NCI-H1436 (cell line): ENCODE measurements at regions not wholly inside any gene's neighbourhood (a gene's known extent, or its start where the extent isn't known, plus 50 kb on each side); places are given as distances from the start of the nearest gene placed in this dataset.

Experiments
- DNase-seq: peaks from one replicate; lab custom pipeline; 2025; lab: John Stamatoyannopoulos, UW

- DNase-seq, result no peak
These were observed 193.2 kb downstream of the C1orf94 start for GRCh38 chr1:34369701-34370455.

- DNase-seq, result no peak
These were observed 194.0 kb downstream of the C1orf94 start for GRCh38 chr1:34370748-34371147.

- peak; percentile 23 for DNase-seq
These were observed 194.5 kb downstream of the C1orf94 start for GRCh38 chr1:34371179-34371578.

- no peak for DNase-seq
These were observed 195.3 kb downstream of the C1orf94 start for GRCh38 chr1:34371829-34372532.

- DNase-seq, result no peak
These were observed 196.2 kb downstream of the C1orf94 start for GRCh38 chr1:34372891-34373290.

GRCh38 chr1:34373912-34374311 is 197.2 kb downstream of the C1orf94 start:
- DNase-seq, result no peak

- no peak for DNase-seq
These were observed 199.8 kb downstream of the C1orf94 start for GRCh38 chr1:34376531-34376930.

- no peak for DNase-seq
These were observed 202.5 kb downstream of the C1orf94 start for GRCh38 chr1:34378968-34379856.

- DNase-seq, result no peak
These were observed 203.2 kb downstream of the C1orf94 start for GRCh38 chr1:34379911-34380310.

- DNase-seq, result no peak
These were observed 203.9 kb downstream of the C1orf94 start for GRCh38 chr1:34380526-34381124.

- DNase-seq, result no peak
These were observed 213.3 kb downstream of the C1orf94 start for GRCh38 chr1:34389974-34390373.

- DNase-seq, result no peak
These were observed 219.3 kb downstream of the C1orf94 start for GRCh38 chr1:34396042-34396441.

- no peak for DNase-seq
These were observed 221.7 kb downstream of the C1orf94 start for GRCh38 chr1:34398241-34398915.

- no peak for DNase-seq
These were observed 222.2 kb downstream of the C1orf94 start for GRCh38 chr1:34398916-34399275.

GRCh38 chr1:34400675-34401074 is 224.0 kb downstream of the C1orf94 start:
- no peak for DNase-seq

GRCh38 chr1:34403156-34403555 is 226.4 kb downstream of the C1orf94 start:
- DNase-seq, result no peak

GRCh38 chr1:34404804-34405203 is 228.1 kb downstream of the C1orf94 start:
- DNase-seq, result no peak

- DNase-seq, result no peak
These were observed 228.7 kb downstream of the C1orf94 start for GRCh38 chr1:34405266-34405959.

- DNase-seq, result no peak
These were observed 229.7 kb downstream of the C1orf94 start for GRCh38 chr1:34406377-34406776.

GRCh38 chr1:34406833-34407539 is 230.3 kb downstream of the C1orf94 start:
- no peak for DNase-seq
